ENCODE measurements at regions not wholly inside any gene's neighbourhood (a gene's known extent, or its start where the extent isn't known, plus 50 kb on each side); places are given as distances from the start of the nearest gene placed in this dataset.
"Not testable (repeated sequence)": the region's sequence is repeated elsewhere in the genome, so short reads cannot be mapped to it uniquely, and the experiment has no call there.

DNA sequence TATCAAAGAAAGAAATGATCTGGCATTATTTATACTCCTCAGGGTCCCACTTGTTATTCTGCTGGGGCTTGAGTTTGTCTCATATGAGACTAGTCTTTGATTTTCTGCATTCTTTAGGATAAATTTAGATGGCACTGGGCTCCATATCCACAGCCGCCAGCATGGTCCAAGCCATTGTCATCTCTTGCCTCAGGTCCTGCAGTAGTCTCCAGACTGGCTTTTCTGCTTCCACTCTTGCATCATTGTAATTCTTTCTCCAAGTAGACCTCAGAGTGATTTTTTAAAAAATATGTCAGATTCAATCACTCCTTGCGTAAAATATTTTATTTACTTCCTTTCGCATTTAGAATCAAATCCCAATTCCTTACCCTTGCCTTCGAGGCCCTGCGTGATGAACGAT lies 50.4 kb upstream of the ST3GAL6 start:
- H3K36me3 ChIP-seq: no peaks in the 10 kb centered on the region
- H3K9me3 ChIP-seq: no peaks in the 10 kb centered on the region
- no peak overlapping the region for H3K27ac ChIP-seq
- H3K4me1 ChIP-seq: peaks cover 0 to 11% of the 10 kb centered on the region in 2 donors
- no peaks in the 10 kb centered on the region for H3K27me3 ChIP-seq
- TF ChIP-seq, protein P1, sequence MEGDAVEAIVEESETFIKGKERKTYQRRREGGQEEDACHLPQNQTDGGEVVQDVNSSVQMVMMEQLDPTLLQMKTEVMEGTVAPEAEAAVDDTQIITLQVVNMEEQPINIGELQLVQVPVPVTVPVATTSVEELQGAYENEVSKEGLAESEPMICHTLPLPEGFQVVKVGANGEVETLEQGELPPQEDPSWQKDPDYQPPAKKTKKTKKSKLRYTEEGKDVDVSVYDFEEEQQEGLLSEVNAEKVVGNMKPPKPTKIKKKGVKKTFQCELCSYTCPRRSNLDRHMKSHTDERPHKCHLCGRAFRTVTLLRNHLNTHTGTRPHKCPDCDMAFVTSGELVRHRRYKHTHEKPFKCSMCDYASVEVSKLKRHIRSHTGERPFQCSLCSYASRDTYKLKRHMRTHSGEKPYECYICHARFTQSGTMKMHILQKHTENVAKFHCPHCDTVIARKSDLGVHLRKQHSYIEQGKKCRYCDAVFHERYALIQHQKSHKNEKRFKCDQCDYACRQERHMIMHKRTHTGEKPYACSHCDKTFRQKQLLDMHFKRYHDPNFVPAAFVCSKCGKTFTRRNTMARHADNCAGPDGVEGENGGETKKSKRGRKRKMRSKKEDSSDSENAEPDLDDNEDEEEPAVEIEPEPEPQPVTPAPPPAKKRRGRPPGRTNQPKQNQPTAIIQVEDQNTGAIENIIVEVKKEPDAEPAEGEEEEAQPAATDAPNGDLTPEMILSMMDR (IDR thresholded peaks at IDR 0.05): no peak
- no peak for DNase-seq (ENCODE audit: low spot score)
- no peak overlapping the region for H3K4me3 ChIP-seq

- not testable (repeated sequence) for DNase-seq (ENCODE audit: low spot score); H3K36me3 ChIP-seq; H3K4me3 ChIP-seq; H3K27ac ChIP-seq; H3K9me3 ChIP-seq; H3K27me3 ChIP-seq
- H3K4me1 ChIP-seq: peaks cover 0 to 11% of the 10 kb centered on the region in 2 donors
These were observed 49.8 kb upstream of the ST3GAL6 start for GRCh38 chr3:98713332-98713731.

Measured in right atrium auricular region (tissue), 2 donors.